ENCODE measurements at regions not wholly inside any gene's neighbourhood (a gene's known extent, or its start where the extent isn't known, plus 50 kb on each side); places are given as distances from the start of the nearest gene placed in this dataset.

DNA sequence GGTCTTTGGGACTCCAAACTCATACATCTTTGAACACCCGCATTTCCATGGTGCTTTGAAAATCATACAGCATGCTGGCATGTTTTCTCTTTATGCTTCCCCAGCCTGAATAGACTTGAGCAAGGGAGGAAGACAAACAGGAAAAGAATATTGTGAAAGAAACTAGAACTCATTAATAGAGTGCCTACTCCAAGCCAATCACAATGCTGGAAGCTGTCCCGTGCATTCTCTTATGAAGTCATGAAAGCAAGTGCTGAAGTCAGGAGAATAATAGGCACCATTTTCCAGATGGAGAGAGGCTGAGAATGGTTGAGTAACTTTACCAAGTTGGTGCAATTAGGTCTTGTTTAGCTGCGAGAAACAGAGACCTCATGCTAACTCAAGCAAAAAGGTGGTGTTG lies 102.5 kb upstream of the PTPRT start:
- H3K27me3 ChIP-seq (ENCODE audit: control insufficient read depth, insufficient read depth, low read length): no peaks in the 10 kb centered on the region
- H3K4me1 ChIP-seq (ENCODE audit: control insufficient read depth, insufficient read depth, low read length, poor library complexity, severe bottlenecking): no peaks in the 10 kb centered on the region
- H3K4me1 Mint-ChIP-seq: no peaks in the 10 kb centered on the region
- H3K9me3 Mint-ChIP-seq: peaks cover 0 to 7% (median 2%) of the 10 kb centered on the region in 7 donors
- H3K9me3 ChIP-seq (ENCODE audit: control insufficient read depth in 2 of 2, low read length in 2 of 2): no peaks in the 10 kb centered on the region
- H3K36me3 ChIP-seq (ENCODE audit: control insufficient read depth, insufficient read depth, low read length): no peaks in the 10 kb centered on the region
- no peak overlapping the region for H3K27ac Mint-ChIP-seq
- no peaks in the 10 kb centered on the region for H3K36me3 Mint-ChIP-seq
- ATAC-seq (ENCODE audit: low read depth in 2 of 2) (no peak), DNase-seq (no peak)
- peaks cover 4% of the 10 kb centered on the region for H3K27me3 Mint-ChIP-seq
- no peak overlapping the region for H3K4me3 Mint-ChIP-seq
- H3K27ac ChIP-seq (ENCODE audit: insufficient read depth, low read length, poor library complexity, severe bottlenecking): no peak overlapping the region
- no peak overlapping the region for H3K4me3 ChIP-seq (ENCODE audit: low read depth, low read length)

DNA sequence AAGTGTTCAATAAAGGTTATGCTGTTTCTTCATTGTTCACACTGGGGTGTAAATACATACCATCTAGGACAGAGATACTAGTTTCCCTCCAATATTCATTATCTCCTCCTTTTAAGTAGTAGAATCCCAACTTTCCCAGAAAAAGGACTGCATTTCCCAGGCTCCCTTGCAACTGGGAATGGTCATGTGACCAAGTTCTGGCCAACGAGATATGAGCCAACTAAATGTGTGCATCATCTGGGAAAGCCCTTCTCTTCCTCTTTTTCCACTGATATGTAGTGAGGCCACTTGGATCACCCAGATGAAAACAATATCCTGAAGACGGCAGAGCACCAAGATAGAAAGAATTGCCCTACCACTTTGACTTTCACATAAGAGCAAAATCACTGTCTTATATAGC lies 97.9 kb upstream of the PTPRT start:
- H3K4me3 Mint-ChIP-seq: no peak overlapping the region
- H3K27me3 ChIP-seq (ENCODE audit: control insufficient read depth, insufficient read depth, low read length): peaks cover 8% of the 10 kb centered on the region
- peaks cover 0 to 3% (median 0%) of the 10 kb centered on the region in 7 donors for H3K9me3 Mint-ChIP-seq
- no peaks in the 10 kb centered on the region for H3K4me1 ChIP-seq (ENCODE audit: control insufficient read depth, insufficient read depth, low read length, poor library complexity, severe bottlenecking)
- no peaks in the 10 kb centered on the region for H3K36me3 Mint-ChIP-seq
- no peak for ATAC-seq (ENCODE audit: low read depth in 2 of 2)
- no peak for DNase-seq
- H3K9me3 ChIP-seq (ENCODE audit: control insufficient read depth in 2 of 2, low read length in 2 of 2): no peaks in the 10 kb centered on the region
- H3K27ac ChIP-seq (ENCODE audit: insufficient read depth, low read length, poor library complexity, severe bottlenecking): no peak overlapping the region
- peaks cover 0 to 2% (median 0%) of the 10 kb centered on the region in 4 donors for H3K4me1 Mint-ChIP-seq
- H3K27ac Mint-ChIP-seq: no peak overlapping the region
- H3K36me3 ChIP-seq (ENCODE audit: control insufficient read depth, insufficient read depth, low read length): no peaks in the 10 kb centered on the region
- H3K27me3 Mint-ChIP-seq: peaks cover 12% of the 10 kb centered on the region
- H3K4me3 ChIP-seq (ENCODE audit: low read depth, low read length): no peak overlapping the region

DNA sequence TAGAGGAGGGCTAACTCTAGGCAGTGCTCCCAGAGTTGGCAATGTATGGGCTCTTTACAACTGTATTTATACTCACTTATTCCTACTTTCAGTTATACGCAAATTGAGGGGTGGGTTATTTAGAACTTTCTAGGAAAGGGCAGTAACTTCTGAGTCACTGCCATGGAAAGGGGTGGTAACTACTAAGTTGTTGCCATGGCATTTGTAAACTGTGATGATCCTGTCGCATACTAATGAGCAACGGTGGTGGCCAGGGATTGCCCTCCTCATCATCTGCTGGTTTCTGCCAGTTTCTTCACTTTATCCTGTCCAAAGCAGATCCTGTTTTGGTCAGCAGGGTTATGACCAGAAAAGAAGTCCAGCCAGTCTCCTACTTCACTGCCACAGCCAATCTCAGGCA lies 95.5 kb upstream of the PTPRT start:
- no peak for DNase-seq
- H3K4me3 Mint-ChIP-seq: no peak overlapping the region
- no peaks in the 10 kb centered on the region for H3K9me3 ChIP-seq (ENCODE audit: control insufficient read depth in 2 of 2, low read length in 2 of 2)
- H3K27ac ChIP-seq (ENCODE audit: insufficient read depth, low read length, poor library complexity, severe bottlenecking): no peak overlapping the region
- peaks cover 8% of the 10 kb centered on the region for H3K27me3 ChIP-seq (ENCODE audit: control insufficient read depth, insufficient read depth, low read length)
- no peak overlapping the region for H3K4me3 ChIP-seq (ENCODE audit: low read depth, low read length)
- H3K36me3 Mint-ChIP-seq: peaks cover 4% of the 10 kb centered on the region
- ATAC-seq (ENCODE audit: low read depth in 2 of 2): no peak
- H3K27ac Mint-ChIP-seq: no peak overlapping the region
- H3K4me1 Mint-ChIP-seq: peaks cover 0 to 2% (median 0%) of the 10 kb centered on the region in 4 donors
- peaks cover 12% of the 10 kb centered on the region for H3K27me3 Mint-ChIP-seq
- no peaks in the 10 kb centered on the region for H3K36me3 ChIP-seq (ENCODE audit: control insufficient read depth, insufficient read depth, low read length)
- H3K4me1 ChIP-seq (ENCODE audit: control insufficient read depth, insufficient read depth, low read length, poor library complexity, severe bottlenecking): no peaks in the 10 kb centered on the region
- H3K9me3 Mint-ChIP-seq: peaks cover 0 to 4% (median 0%) of the 10 kb centered on the region in 7 donors

DNA sequence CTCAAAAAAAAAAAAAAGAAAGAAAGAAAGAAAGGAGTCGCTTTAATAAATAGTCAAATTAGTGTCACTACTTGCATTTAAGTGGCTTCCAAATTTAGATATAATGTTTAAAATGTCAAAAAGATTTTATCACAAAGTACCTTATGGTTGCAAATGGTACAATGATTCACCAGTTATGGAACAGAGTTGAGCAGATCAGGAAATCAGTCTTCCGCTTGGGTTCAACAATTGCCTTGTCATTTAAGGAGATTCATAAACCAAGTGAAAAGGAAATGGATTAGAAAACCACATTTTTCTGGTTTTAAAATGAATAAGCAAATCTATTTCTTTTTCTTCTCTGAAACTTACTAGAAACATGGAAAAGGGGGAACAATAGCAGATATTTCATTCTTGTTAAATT lies 94.8 kb upstream of the PTPRT start:
- DNase-seq (no peak), ATAC-seq (ENCODE audit: low read depth in 2 of 2) (no peak)
- no peaks in the 10 kb centered on the region for H3K36me3 ChIP-seq (ENCODE audit: control insufficient read depth, insufficient read depth, low read length)
- H3K27ac ChIP-seq (ENCODE audit: insufficient read depth, low read length, poor library complexity, severe bottlenecking): no peak overlapping the region
- no peak overlapping the region for H3K4me3 Mint-ChIP-seq
- peaks cover 9% of the 10 kb centered on the region for H3K27me3 Mint-ChIP-seq
- H3K27ac Mint-ChIP-seq: no peak overlapping the region
- peaks cover 4% of the 10 kb centered on the region for H3K36me3 Mint-ChIP-seq
- H3K27me3 ChIP-seq (ENCODE audit: control insufficient read depth, insufficient read depth, low read length): peaks cover 8% of the 10 kb centered on the region
- no peaks in the 10 kb centered on the region for H3K4me1 ChIP-seq (ENCODE audit: control insufficient read depth, insufficient read depth, low read length, poor library complexity, severe bottlenecking)
- peaks cover 0 to 4% (median 0%) of the 10 kb centered on the region in 7 donors for H3K9me3 Mint-ChIP-seq
- H3K4me1 Mint-ChIP-seq: peaks cover 0 to 2% (median 0%) of the 10 kb centered on the region in 4 donors
- H3K4me3 ChIP-seq (ENCODE audit: low read depth, low read length): no peak overlapping the region
- no peaks in the 10 kb centered on the region for H3K9me3 ChIP-seq (ENCODE audit: control insufficient read depth in 2 of 2, low read length in 2 of 2)

DNA sequence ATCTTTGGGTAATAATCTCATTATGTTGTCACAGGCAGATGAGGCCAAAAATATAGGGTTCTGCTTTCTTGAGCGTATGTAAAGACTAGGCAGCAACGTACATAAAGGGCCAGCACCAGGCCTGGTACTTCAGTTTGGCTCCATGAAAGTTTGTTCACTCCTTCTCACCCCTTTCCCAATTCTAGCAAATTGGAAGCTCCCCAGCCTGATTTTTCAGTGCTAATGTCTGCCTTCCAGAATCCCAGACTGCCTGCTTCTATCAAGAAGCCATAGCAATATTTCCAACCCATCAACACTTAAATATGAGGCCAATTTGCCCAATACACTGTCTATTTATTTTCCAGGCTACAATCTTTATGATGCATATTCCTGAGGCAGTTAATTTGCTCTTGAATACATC lies 93.4 kb upstream of the PTPRT start:
- DNase-seq (no peak), ATAC-seq (ENCODE audit: low read depth in 2 of 2) (no peak)
- H3K9me3 ChIP-seq (ENCODE audit: control insufficient read depth in 2 of 2, low read length in 2 of 2): no peaks in the 10 kb centered on the region
- H3K36me3 Mint-ChIP-seq: peaks cover 4% of the 10 kb centered on the region
- no peaks in the 10 kb centered on the region for H3K4me1 ChIP-seq (ENCODE audit: control insufficient read depth, insufficient read depth, low read length, poor library complexity, severe bottlenecking)
- no peak overlapping the region for H3K27ac Mint-ChIP-seq
- no peak overlapping the region for H3K27ac ChIP-seq (ENCODE audit: insufficient read depth, low read length, poor library complexity, severe bottlenecking)
- no peak overlapping the region for H3K4me3 Mint-ChIP-seq
- no peak overlapping the region for H3K4me3 ChIP-seq (ENCODE audit: low read depth, low read length)
- peaks cover 0 to 4% (median 0%) of the 10 kb centered on the region in 7 donors for H3K9me3 Mint-ChIP-seq
- H3K27me3 Mint-ChIP-seq: peaks cover 8% of the 10 kb centered on the region
- peaks cover 8% of the 10 kb centered on the region for H3K27me3 ChIP-seq (ENCODE audit: control insufficient read depth, insufficient read depth, low read length)
- H3K36me3 ChIP-seq (ENCODE audit: control insufficient read depth, insufficient read depth, low read length): no peaks in the 10 kb centered on the region
- H3K4me1 Mint-ChIP-seq: peaks cover 0 to 2% (median 0%) of the 10 kb centered on the region in 4 donors

GRCh38 chr20:43271980-43272379 lies 82.3 kb upstream of the PTPRT start:
- H3K9me3 Mint-ChIP-seq: peaks cover 0 to 8% (median 0%) of the 10 kb centered on the region in 7 donors
- H3K4me1 Mint-ChIP-seq: no peaks in the 10 kb centered on the region
- Histone ChIP-seq H3K4me3 (ENCODE audit: low read depth, low read length) (no peak overlapping the region), H3K27me3 (ENCODE audit: control insufficient read depth, insufficient read depth, low read length) (no peaks in the 10 kb centered on the region), H3K27ac (ENCODE audit: insufficient read depth, low read length, poor library complexity, severe bottlenecking) (no peak overlapping the region), H3K36me3 (ENCODE audit: control insufficient read depth, insufficient read depth, low read length) (no peaks in the 10 kb centered on the region), H3K4me1 (ENCODE audit: control insufficient read depth, insufficient read depth, low read length, poor library complexity, severe bottlenecking) (no peaks in the 10 kb centered on the region), H3K9me3 (ENCODE audit: control insufficient read depth in 2 of 2, low read length in 2 of 2) (no peaks in the 10 kb centered on the region)
- no peak overlapping the region for H3K4me3 Mint-ChIP-seq
- H3K36me3 Mint-ChIP-seq: no peaks in the 10 kb centered on the region
- H3K27ac Mint-ChIP-seq: peak overlapping the region in 1 of 3 donors; percentile 35
- peaks cover 6% of the 10 kb centered on the region for H3K27me3 Mint-ChIP-seq
- ATAC-seq (ENCODE audit: low read depth in 2 of 2) (no peak), DNase-seq (no peak)

DNA sequence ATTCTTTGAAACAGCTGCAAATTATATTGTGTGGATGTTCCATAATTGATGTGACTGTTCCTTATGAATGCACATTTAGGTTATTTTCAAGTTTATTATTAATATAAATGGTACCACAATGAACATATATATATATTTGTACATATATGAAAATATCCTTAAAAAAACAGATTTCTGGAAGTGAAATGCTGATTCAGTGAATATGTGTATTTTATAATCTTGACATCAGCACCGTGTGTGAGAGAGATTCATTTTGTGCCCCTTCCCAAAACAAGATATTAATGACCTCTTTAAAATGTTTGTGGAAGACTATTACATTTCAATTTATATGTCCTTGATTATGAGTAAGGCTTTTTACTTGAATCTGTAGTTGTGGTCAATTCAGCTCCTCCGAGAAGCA lies 75.7 kb upstream of the PTPRT start:
- H3K36me3 Mint-ChIP-seq: no peaks in the 10 kb centered on the region
- Histone ChIP-seq H3K27ac (ENCODE audit: insufficient read depth, low read length, poor library complexity, severe bottlenecking) (no peak overlapping the region), H3K4me1 (ENCODE audit: control insufficient read depth, insufficient read depth, low read length, poor library complexity, severe bottlenecking) (no peaks in the 10 kb centered on the region)

GRCh38 chr20:43263226-43263625 lies 73.5 kb upstream of the PTPRT start:
- Mint-ChIP-seq H3K27ac (no peak overlapping the region), H3K4me3 (no peak overlapping the region), H3K4me1 (no peaks in the 10 kb centered on the region), H3K27me3 (peaks cover 17% of the 10 kb centered on the region), H3K36me3 (no peaks in the 10 kb centered on the region), H3K9me3 (peaks cover 0 to 7% (median 1%) of the 10 kb centered on the region in 7 donors)
- Histone ChIP-seq H3K27ac (ENCODE audit: insufficient read depth, low read length, poor library complexity, severe bottlenecking) (no peak overlapping the region), H3K27me3 (ENCODE audit: control insufficient read depth, insufficient read depth, low read length) (no peaks in the 10 kb centered on the region), H3K36me3 (ENCODE audit: control insufficient read depth, insufficient read depth, low read length) (no peaks in the 10 kb centered on the region), H3K4me3 (ENCODE audit: low read depth, low read length) (no peak overlapping the region), H3K4me1 (ENCODE audit: control insufficient read depth, insufficient read depth, low read length, poor library complexity, severe bottlenecking) (no peaks in the 10 kb centered on the region), H3K9me3 (ENCODE audit: control insufficient read depth in 2 of 2, low read length in 2 of 2) (no peaks in the 10 kb centered on the region)
- DNase-seq (no peak), ATAC-seq (ENCODE audit: low read depth in 2 of 2) (no peak)

More for the DNA sequence above, 75.7 kb upstream of the PTPRT start:
- Histone ChIP-seq H3K9me3 (ENCODE audit: control insufficient read depth in 2 of 2, low read length in 2 of 2) (no peaks in the 10 kb centered on the region), H3K36me3 (ENCODE audit: control insufficient read depth, insufficient read depth, low read length) (no peaks in the 10 kb centered on the region), H3K4me3 (ENCODE audit: low read depth, low read length) (no peak overlapping the region), H3K27me3 (ENCODE audit: control insufficient read depth, insufficient read depth, low read length) (no peaks in the 10 kb centered on the region)
- no peak overlapping the region for H3K27ac Mint-ChIP-seq
- H3K4me3 Mint-ChIP-seq: no peak overlapping the region
- peaks cover 0 to 2% (median 0%) of the 10 kb centered on the region in 7 donors for H3K9me3 Mint-ChIP-seq
- H3K27me3 Mint-ChIP-seq: peaks cover 10% of the 10 kb centered on the region
- no peaks in the 10 kb centered on the region for H3K4me1 Mint-ChIP-seq
- no peak for DNase-seq
- ATAC-seq (ENCODE audit: low read depth in 2 of 2): no peak

Data from CD4-positive, CD25-positive, alpha-beta regulatory T cell (primary cell).